GM18951 (cell line): ENCODE measurements at regions not wholly inside any gene's neighbourhood (a gene's known extent, or its start where the extent isn't known, plus 50 kb on each side); places are given as distances from the start of the nearest gene placed in this dataset.

Experiments
- POLR2A ChIP-seq: IDR thresholded peaks from 4 replicates; pipeline ENCODE4 v1.6.1; 2011; ENCODE audit warnings: mild to moderate bottlenecking; ENCODE audit not compliant: insufficient read length, insufficient read depth; ENCODE audit errors: extremely low read depth
- in situ Hi-C: fragments of 300-500 bp; cut with MboI; formaldehyde crosslinking; loops from one replicate; pipeline ENCODE4 v1.12.0; 2022; ENCODE audit warnings: low sequenced_read_pairs, mixed read lengths, inconsistent platforms; ENCODE audit not compliant: unreplicated experiment

DNA sequence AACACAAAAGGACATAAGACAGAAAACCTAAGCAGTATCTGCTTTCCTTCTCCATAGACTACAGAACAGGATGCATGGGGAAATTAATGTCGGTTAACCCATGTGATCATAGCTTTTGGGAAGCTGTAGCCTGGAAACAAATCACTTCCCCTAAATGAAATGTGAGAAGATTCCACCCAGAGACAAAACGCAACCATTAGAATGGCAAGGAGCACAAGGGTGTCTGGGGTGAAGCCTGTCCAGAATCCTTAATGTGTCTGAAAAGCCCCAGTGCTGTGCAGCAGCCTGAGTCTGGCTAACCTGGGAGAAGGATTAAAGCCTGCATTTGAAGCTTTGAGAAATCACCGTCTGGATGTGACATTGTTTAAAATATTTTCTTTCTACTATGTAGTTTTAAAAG lies 213.3 kb downstream of the ANKRD50 start:
- in situ Hi-C loops, result no loop called here
- no peak for TF ChIP-seq POLR2A

- in situ Hi-C loops, result no loop called here
- TF ChIP-seq POLR2A, result no peak
These were observed 211.0 kb downstream of the ANKRD50 start for GRCh38 chr4:124501576-124501975.

DNA sequence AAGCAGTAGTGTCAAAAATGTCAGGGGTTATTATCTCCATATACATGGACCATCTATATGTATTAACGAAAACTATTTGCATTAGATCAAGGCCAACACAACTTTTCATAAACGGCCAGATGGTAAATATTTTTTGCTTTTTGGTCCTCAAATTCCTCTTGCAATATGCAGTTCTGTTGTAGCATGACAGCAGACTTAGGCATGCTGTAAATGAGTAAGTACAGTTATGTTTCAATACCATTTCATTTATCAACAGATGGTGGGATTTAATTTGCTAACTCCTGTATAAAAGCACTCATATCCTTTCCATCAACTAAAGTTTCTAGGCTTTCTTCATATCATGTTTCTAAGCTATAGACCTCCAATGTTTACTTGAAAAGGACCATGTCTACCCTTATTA lies 208.1 kb downstream of the ANKRD50 start:
- TF ChIP-seq POLR2A, result no peak
- in situ Hi-C loops, result no loop called here

- TF ChIP-seq POLR2A, result no peak
- in situ Hi-C loops, result no loop called here
These were observed 207.3 kb downstream of the ANKRD50 start for GRCh38 chr4:124505211-124505610.

DNA sequence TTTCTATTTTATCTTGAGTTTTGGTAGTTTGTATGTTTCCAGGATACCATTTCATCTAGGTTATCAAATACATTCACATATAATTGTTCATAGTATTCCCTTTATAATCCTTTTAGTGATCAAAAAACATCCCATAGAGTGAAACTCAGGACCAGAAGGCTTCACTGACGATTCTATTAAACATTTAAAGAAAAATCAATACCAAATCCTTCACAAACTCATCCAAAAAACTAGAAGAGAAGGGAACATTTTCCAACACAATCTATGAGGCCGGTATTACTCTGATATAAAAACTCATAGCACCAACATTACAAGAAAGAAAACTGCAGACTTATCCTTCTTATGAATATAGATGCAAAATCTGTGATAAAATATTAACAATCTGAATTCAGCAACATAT lies 203.4 kb downstream of the ANKRD50 start:
- in situ Hi-C loops, result no loop called here
- TF ChIP-seq POLR2A, result no peak

DNA sequence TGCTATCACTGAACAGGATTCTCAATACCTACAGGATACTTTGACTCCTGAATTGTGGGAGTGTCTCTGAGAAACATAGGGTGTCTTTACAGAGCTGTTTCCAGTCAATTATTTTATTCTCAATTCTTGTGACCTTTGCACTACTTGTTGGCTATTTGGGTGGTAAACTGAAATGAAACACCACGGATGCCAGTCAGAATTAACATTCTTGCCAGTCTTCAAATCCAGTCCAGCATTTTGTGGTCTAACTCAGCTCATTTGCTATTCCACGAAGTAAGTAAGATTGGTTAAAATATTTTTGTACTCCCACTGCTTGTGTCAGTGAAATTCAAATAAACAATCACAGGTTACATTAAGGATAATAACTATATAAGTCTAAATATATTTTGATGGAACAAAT lies 197.9 kb downstream of the ANKRD50 start:
- no peak for TF ChIP-seq POLR2A
- in situ Hi-C loops, result no loop called here

GRCh38 chr4:124515591-124515990 lies 196.9 kb downstream of the ANKRD50 start:
- no peak for TF ChIP-seq POLR2A
- in situ Hi-C loops, result no loop called here

- in situ Hi-C loops, result no loop called here
- no peak for TF ChIP-seq POLR2A
These were observed 193.3 kb downstream of the ANKRD50 start for GRCh38 chr4:124519196-124519595.

DNA sequence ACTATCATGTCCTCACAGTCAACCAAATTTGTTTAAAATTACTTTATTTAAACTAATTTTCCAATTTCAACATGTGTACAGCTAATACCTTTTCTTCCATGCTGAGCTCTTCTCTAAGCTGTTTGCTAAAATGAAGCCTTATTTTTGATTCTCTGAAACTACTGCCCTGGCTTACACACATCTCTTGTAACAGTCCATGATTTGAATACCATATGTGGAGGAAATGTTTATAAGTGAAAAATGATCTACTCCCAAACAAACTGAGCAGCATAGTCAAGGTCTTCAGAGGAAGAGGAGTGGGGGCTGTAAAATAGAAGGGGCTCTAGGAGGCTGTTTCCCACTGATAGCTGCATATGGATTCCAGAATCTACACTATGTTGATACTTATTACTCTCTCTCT lies 188.7 kb downstream of the ANKRD50 start:
- TF ChIP-seq POLR2A, result no peak
- in situ Hi-C loops, result no loop called here

DNA sequence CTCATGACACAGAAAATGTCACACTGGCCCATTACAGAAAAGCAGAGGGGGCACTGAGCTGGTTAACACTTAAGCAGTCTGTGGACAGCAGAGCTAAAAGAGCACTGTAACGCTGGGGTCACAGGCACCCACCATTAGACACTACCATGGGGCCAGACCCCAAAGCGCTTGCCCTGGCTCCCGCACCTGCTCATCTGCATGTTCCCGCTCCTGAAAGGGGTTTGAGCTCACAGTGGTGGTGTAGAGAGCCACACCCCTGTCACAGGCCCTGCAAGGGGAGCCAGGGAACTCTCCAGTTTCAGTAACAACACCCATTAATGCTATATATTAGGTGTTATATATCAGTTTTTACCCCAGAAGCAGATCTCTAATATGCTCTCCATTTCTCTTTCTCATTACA lies 187.0 kb downstream of the ANKRD50 start:
- no peak for TF ChIP-seq POLR2A
- in situ Hi-C loops, result no loop called here

- no peak for TF ChIP-seq POLR2A
- in situ Hi-C loops, result no loop called here
These were observed 186.2 kb downstream of the ANKRD50 start for GRCh38 chr4:124526331-124526730.

GRCh38 chr4:124526769-124527168 lies 185.8 kb downstream of the ANKRD50 start:
- no peak for TF ChIP-seq POLR2A
- in situ Hi-C loops, result no loop called here

DNA sequence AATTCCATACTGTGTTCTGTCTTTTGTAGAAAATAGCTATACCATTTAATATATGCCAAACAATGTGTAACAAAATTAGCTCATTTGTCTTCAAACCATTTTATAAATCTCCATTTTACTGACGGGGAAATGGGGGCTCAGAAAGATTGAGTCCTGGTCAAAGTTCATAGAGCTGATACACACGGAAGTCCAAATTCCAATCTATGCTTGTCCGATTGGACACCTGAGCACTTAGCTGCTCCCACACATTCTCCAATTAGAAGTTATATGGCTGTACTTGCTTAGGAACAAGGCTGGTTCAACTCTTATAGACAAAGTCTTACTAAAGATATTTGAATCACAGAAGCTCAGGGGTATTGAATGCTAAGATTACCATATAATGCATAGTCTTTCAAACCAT lies 185.2 kb downstream of the ANKRD50 start:
- no peak for TF ChIP-seq POLR2A
- in situ Hi-C loops, result no loop called here

- TF ChIP-seq POLR2A, result no peak
- in situ Hi-C loops, result no loop called here
These were observed 183.4 kb downstream of the ANKRD50 start for GRCh38 chr4:124529131-124529530.

GRCh38 chr4:124530464-124531077 lies 182.0 kb downstream of the ANKRD50 start:
- TF ChIP-seq POLR2A, result no peak
- in situ Hi-C loops, result no loop called here
